WTC11 (cell line): ENCODE measurements at regions not wholly inside any gene's neighbourhood (a gene's known extent, or its start where the extent isn't known, plus 50 kb on each side); places are given as distances from the start of the nearest gene placed in this dataset.

Source experiments
- CREB1 ChIP-seq: sonication (generic); formaldehyde crosslinking; IDR thresholded peaks from 2 replicates; pipeline ENCODE4 v1.8.0; 2023; ENCODE audit warnings: mild to moderate bottlenecking, missing genetic modification reagents
- CREM ChIP-seq: sonication (generic); formaldehyde crosslinking; IDR thresholded peaks from 2 replicates; pipeline ENCODE4 v1.8.1; 2022; ENCODE audit warnings: mild to moderate bottlenecking, missing genetic modification reagents, moderate library complexity
- CTCF ChIP-seq: fragments of 200-600 bp; IDR thresholded peaks from 2 replicates; pipeline ENCODE4 v1.8.0; 2022; ENCODE audit warnings: antibody characterized with exemption
- E2F4 ChIP-seq: sonication (generic); formaldehyde crosslinking; IDR thresholded peaks from 2 replicates; pipeline ENCODE4 v1.8.1; 2022; ENCODE audit warnings: low read depth, mild to moderate bottlenecking, moderate library complexity, missing genetic modification reagents, borderline replicate concordance
- FOXP1 ChIP-seq: sonication (generic); formaldehyde crosslinking; IDR thresholded peaks from 2 replicates; pipeline ENCODE4 v1.8.0; 2022; ENCODE audit warnings: missing genetic modification reagents, mild to moderate bottlenecking, moderate library complexity, borderline replicate concordance
- FOXP4 ChIP-seq: sonication (generic); formaldehyde crosslinking; IDR thresholded peaks from 2 replicates; pipeline ENCODE4 v1.8.0; 2022; ENCODE audit warnings: mild to moderate bottlenecking, missing genetic modification reagents
- JUN ChIP-seq: sonication (generic); formaldehyde crosslinking; IDR thresholded peaks from 2 replicates; pipeline ENCODE4 v1.8.0; 2023; ENCODE audit warnings: mild to moderate bottlenecking, missing genetic modification reagents
- MAX ChIP-seq: sonication (generic); formaldehyde crosslinking; IDR thresholded peaks from 2 replicates; pipeline ENCODE4 v1.8.0; 2022; ENCODE audit warnings: mild to moderate bottlenecking, missing genetic modification reagents
- RELA ChIP-seq: sonication (generic); formaldehyde crosslinking; IDR thresholded peaks from 2 replicates; pipeline ENCODE4 v1.8.1; 2022; ENCODE audit warnings: missing genetic modification reagents, mild to moderate bottlenecking, borderline replicate concordance
- ZBTB21 ChIP-seq: sonication (generic); formaldehyde crosslinking; IDR thresholded peaks from 2 replicates; pipeline ENCODE4 v1.8.1; 2023; ENCODE audit warnings: mild to moderate bottlenecking, missing genetic modification reagents, borderline replicate concordance

- TF ChIP-seq E2F4 (CRISPR knock-in tag) (no peak), CREM (CRISPR knock-in tag) (no peak), CREB1 (no peak), MAX (CRISPR knock-in tag) (no peak), CTCF (no peak), JUN (CRISPR knock-in tag) (no peak), FOXP1 (CRISPR knock-in tag) (no peak), ZBTB21 (CRISPR knock-in tag) (no peak), RELA (no peak), FOXP4 (CRISPR knock-in tag) (no peak)
These were observed 120.9 kb downstream of the PTPRS start for GRCh38 chr19:5219551-5220304.
